LNCAP (cell line): ENCODE measurements at regions not wholly inside any gene's neighbourhood (a gene's known extent, or its start where the extent isn't known, plus 50 kb on each side); places are given as distances from the start of the nearest gene placed in this dataset.
A peak's percentile ranks its signal among the peaks of the same experiment; 100 is the strongest.

Experiments used
- TF ChIP-seq, protein P1 (sequence below): fragments of 450-650 bp; IDR thresholded peaks from 2 replicates; pipeline ENCODE4 v1.5.1; 2017; ENCODE audit warnings: mild to moderate bottlenecking

DNA sequence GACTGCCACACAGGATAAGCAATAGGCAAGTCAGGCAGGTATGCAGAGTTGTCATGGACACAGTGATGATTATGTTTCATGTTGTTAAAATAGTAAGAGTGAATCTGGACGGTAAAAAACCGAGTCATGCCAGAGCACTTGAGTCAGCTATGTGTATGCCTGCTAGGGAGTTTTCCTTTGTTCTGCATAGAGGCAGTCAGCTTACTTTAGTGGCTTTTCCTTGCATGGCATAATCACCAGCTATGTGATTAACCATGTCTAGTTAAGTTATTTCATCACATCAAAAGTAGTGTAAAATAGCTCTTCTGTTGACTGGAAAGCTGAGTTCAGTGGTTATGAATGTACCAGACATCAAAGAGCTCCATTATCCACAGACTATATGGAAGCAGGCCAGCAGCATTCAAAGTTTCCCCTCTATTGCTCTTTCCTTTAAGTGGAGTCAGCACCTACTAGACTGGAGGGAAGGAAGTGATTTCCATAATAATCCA is 989.8 kb downstream of the TLE1 start:
- TF ChIP-seq, protein P1, sequence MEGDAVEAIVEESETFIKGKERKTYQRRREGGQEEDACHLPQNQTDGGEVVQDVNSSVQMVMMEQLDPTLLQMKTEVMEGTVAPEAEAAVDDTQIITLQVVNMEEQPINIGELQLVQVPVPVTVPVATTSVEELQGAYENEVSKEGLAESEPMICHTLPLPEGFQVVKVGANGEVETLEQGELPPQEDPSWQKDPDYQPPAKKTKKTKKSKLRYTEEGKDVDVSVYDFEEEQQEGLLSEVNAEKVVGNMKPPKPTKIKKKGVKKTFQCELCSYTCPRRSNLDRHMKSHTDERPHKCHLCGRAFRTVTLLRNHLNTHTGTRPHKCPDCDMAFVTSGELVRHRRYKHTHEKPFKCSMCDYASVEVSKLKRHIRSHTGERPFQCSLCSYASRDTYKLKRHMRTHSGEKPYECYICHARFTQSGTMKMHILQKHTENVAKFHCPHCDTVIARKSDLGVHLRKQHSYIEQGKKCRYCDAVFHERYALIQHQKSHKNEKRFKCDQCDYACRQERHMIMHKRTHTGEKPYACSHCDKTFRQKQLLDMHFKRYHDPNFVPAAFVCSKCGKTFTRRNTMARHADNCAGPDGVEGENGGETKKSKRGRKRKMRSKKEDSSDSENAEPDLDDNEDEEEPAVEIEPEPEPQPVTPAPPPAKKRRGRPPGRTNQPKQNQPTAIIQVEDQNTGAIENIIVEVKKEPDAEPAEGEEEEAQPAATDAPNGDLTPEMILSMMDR, result no peak

DNA sequence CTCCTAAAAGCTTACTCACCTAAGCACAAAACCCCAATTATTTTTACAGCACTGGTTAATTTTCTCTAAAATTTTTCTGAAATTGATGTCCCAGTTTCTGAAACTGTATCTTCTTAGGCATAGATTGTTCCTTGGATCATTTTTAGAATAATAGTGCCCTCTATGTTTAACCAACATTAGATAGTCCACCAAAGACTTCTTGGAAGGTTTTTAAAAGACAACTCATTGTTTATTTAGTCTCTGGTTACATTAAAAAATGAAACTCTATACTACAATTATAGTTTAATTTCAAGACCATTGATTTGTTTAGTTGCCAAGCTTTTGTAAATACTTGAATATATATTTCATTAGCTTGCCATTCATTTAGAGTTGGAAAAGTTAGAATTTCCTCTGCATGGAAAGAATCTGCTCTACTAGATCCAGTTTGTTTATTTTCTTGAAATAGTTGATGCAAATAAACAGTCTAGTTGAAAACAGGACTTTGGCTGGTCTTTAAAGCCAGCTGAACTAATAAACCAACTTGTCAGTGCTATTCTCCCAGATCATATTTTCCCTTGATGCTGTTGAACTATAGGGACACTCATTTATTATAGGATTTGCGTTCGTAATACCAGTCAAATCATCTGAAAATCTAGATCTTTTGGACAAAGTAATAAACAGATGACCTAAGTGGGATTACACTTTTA is 990.5 kb downstream of the TLE1 start:
- TF ChIP-seq, protein P1, result peak; percentile 19; the same call in 1 of the 2 replicates

DNA sequence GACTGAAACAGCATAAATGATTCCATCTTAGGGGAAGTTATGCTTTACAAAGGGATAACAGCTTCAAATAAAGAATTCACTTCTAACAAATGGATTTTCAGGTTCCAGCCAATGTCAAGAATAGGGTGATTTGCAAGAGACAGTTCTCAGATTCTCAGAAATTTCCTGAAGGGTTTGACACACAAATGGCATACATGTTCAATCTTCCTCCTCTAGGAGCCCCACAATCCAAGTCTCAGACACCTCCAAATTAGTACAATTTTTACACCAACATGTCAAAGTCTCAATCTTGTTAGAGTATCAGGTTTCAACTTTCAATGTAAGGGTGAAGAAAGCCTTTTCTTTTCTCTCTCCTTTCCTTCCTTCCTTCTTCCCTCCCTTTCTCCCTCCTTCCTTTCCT is 996.6 kb downstream of the TLE1 start:
- TF ChIP-seq, protein P1, result no peak

DNA sequence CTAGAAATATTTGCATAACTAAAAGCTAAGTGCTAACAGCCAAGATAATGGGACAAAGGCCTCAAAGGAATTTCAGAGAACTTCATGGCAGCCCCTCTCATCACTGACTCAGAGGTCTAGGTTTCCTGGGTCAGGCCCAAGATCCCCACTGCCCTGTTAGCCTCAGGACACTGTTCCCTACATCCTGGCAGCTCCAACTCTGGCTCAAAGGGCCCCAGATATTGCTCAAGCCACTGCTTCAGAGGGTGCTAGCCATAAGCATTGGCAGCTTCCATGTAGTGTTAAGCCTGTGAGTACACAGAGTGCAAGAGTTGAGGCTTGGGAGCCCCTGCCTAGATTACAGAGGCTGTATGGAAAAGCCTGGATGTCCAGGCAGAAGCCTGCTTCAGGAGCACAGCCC is 998.1 kb downstream of the TLE1 start:
- TF ChIP-seq, protein P1, result no peak

DNA sequence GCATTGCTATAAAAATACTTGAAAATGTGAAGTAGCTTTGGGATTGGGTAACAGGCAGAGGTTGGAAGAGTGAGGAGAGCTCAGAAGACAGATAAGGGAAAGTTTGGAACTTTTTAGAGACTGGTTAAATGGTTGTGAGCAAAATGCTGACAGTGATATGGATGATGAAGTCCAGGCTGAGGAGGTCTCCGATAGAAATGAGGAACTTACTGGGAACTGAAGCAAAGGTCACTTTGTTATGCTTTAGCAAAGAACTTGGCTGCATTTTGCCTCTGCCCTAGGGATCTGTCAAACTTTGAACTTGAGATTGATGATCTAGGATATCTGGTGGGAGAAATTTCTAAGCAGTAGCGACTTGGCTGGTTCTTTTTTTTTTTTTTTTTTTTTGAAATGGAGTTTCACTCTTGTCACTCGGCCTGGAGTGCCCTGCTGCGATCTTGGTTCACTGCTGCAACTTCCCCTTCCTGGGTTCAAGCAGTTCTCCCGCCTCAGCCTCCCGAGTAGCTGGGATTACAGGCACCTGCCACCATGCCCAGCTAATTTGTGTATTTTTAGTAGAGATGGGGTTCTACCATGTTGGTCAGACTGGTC is 998.9 kb downstream of the TLE1 start:
- TF ChIP-seq, protein P1, result no peak

DNA sequence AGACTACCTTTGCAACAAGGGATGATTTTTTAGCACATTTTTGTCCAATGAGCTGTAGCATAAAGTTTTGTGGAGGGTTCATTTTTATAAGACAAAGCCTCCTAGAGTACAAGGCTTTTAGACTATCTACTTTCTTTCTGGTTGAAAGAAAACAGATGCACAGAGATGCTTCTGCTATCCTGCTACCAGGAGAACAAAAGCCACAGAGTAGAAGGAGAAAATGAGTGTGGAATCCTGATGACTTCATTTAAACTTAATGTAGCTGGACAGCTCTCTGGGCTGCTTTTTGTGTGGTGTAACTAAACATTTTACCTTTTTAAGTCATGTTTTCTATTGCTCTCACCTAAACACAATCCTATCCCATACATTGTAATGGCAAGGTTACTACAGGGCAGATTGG is 1009.4 kb downstream of the TLE1 start:
- TF ChIP-seq, protein P1, result no peak

DNA sequence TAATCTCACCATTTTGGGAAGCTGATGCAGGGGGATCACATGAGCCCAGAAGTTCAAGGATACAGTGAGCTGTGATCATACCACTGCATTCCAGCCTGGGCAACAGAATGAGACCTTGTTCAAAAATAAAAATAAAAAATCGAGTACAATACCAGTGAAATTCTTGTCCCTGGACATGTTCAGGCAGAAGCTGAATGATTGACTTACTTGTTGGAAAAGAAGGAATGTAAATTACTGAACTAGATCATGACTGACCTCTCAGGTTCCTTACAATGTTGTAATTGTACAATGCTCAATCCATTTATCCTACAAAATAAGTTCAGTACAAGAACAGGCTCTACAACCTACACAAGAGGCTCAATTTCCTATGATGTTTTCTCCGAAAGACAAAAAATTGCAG is 1010.4 kb downstream of the TLE1 start:
- TF ChIP-seq, protein P1, result no peak
